ENCODE measurements at regions not wholly inside any gene's neighbourhood (a gene's known extent, or its start where the extent isn't known, plus 50 kb on each side); places are given as distances from the start of the nearest gene placed in this dataset.
A peak's percentile ranks its signal among the peaks of the same experiment; 100 is the strongest.

GRCh38 chr3:177776661-177777101 lies 579.4 kb upstream of the TBL1XR1 start:
- TF ChIP-seq CTCF (IDR thresholded peaks at IDR 0.05) = no peak
- TF ChIP-seq POLR2A (IDR thresholded peaks at IDR 0.05) = peak in 1 of 2 donors; percentile 25

Measured in thyroid gland (tissue), 4 donors.